Loucy (cell line): ENCODE measurements at regions not wholly inside any gene's neighbourhood (a gene's known extent, or its start where the extent isn't known, plus 50 kb on each side); places are given as distances from the start of the nearest gene placed in this dataset.

Experiments
- H2AFZ ChIP-seq: fragments of 200-600 bp; sonication (generic); 2 replicates; pipeline ENCODE4 v1.6.0; 2016; ENCODE audit warnings: antibody characterized with exemption, mild to moderate bottlenecking, low read length, moderate library complexity
- H3F3A ChIP-seq: fragments of 200-600 bp; 2 replicates; pipeline ENCODE4 v1.6.0; 2016; ENCODE audit warnings: antibody characterized with exemption, low read depth, mild to moderate bottlenecking
- H3K27me3 ChIP-seq: fragments of 200-600 bp; sonication (generic); 2 replicates; pipeline ENCODE4 v1.6.1; 2014; ENCODE audit warnings: low read length, mild to moderate bottlenecking; ENCODE audit not compliant: insufficient read depth, poor library complexity, severe bottlenecking
- H3K36me3 ChIP-seq: fragments of 200-600 bp; sonication (generic); 2 replicates; pipeline ENCODE4 v1.6.1; 2016; ENCODE audit warnings: low read length; ENCODE audit not compliant: insufficient read depth
- H3K4me1 ChIP-seq: fragments of 200-600 bp; sonication (generic); 2 replicates; pipeline ENCODE4 v1.5.1; 2014; ENCODE audit warnings: low read length, mild to moderate bottlenecking; ENCODE audit not compliant: insufficient read depth, poor library complexity, severe bottlenecking
- H3K4me2 ChIP-seq: fragments of 200-600 bp; sonication (generic); 2 replicates; pipeline ENCODE4 v1.6.0; 2014; ENCODE audit warnings: antibody characterized with exemption, low read length, low read depth, mild to moderate bottlenecking; ENCODE audit not compliant: poor library complexity, severe bottlenecking
- H3K4me3 ChIP-seq: fragments of 200-600 bp; sonication (generic); 2 replicates; pipeline ENCODE4 v1.5.1; 2014; ENCODE audit warnings: low read length, mild to moderate bottlenecking, mixed read lengths; ENCODE audit not compliant: poor library complexity, severe bottlenecking
- H3K79me2 ChIP-seq: fragments of 200-600 bp; sonication (generic); 2 replicates; pipeline ENCODE4 v1.6.1; 2014; ENCODE audit warnings: low read length; ENCODE audit not compliant: insufficient read depth
- H3K9ac ChIP-seq: fragments of 200-600 bp; sonication (generic); 2 replicates; pipeline ENCODE4 v1.6.0; 2014; ENCODE audit warnings: mild to moderate bottlenecking, low read depth, low read length, moderate library complexity; ENCODE audit not compliant: poor library complexity, severe bottlenecking
- H3K9me2 ChIP-seq: fragments of 200-600 bp; sonication (generic); replicated peaks from 2 replicates; pipeline ENCODE4 v1.6.1; 2016; ENCODE audit warnings: low read depth, low read length, mixed read lengths
- H3K9me3 ChIP-seq: fragments of 200-600 bp; sonication (generic); 2 replicates; pipeline ENCODE4 v1.6.1; 2014; ENCODE audit warnings: mild to moderate bottlenecking, antibody characterized with exemption, low read length, low read depth; ENCODE audit not compliant: insufficient read depth
- H4K20me1 ChIP-seq: fragments of 200-600 bp; sonication (generic); 2 replicates; pipeline ENCODE4 v1.6.0; 2014; ENCODE audit warnings: antibody characterized with exemption, low read length, mild to moderate bottlenecking; ENCODE audit not compliant: insufficient read depth, poor library complexity, severe bottlenecking
- CTCF ChIP-seq: fragments of 200-600 bp; sonication (generic); conservative IDR thresholded peaks from 2 replicates; pipeline ENCODE4 v1.5.1; 2014; ENCODE audit warnings: mild to moderate bottlenecking, antibody characterized with exemption, low read length
- EZH2phosphoT487 ChIP-seq: fragments of 200-600 bp; IDR thresholded peaks from 2 replicates; pipeline ENCODE4 v1.6.1; 2018; ENCODE audit warnings: antibody characterized with exemption, mild to moderate bottlenecking, moderate library complexity, borderline replicate concordance

- Histone ChIP-seq H3K9me3 (no peaks in the 10 kb centered on the region; the same call in 1 of the 2 replicates), H4K20me1 (no peaks in the 10 kb centered on the region), H3K4me2 (no peak overlapping the region), H3K79me2 (no peaks in the 10 kb centered on the region), H3K27me3 (no peaks in the 10 kb centered on the region), H3K4me3 (no peak overlapping the region), H3K36me3 (no peaks in the 10 kb centered on the region), H3K9me2 (no peaks in the 10 kb centered on the region), H3K9ac (no peak overlapping the region), H3F3A (no peaks in the 10 kb centered on the region), H3K4me1 (no peaks in the 10 kb centered on the region), H2AFZ (no peak overlapping the region)
- TF ChIP-seq EZH2phosphoT487 (no peak), CTCF (no peak)
Observed at GRCh38 chr14:28536889-28537288, 229.7 kb upstream of the FOXG1 start.

DNA sequence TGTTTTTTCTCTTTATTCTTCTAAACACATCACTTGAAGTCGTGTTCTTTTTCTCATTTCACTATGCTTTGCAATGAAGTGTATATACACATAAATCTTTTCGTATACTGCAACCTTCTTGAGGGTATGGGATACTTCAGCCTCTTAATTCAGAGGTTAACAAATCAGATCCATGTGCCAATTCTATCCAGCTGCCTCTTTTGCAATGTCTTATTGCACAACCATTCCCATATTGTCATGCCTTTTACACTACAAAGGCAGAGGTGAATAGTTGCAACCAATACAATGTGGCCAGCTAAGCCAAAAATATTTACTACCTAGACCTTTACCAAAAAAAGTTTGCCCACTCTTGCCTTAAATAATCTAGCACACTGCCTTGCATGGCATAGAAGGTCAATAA, 224.5 kb upstream of the FOXG1 start:
- TF ChIP-seq CTCF (no peak), EZH2phosphoT487 (no peak)
- no peak overlapping the region for H3K4me2 ChIP-seq
- H2AFZ ChIP-seq, result no peak overlapping the region
- no peaks in the 10 kb centered on the region for H3K79me2 ChIP-seq
- no peaks in the 10 kb centered on the region for H3K36me3 ChIP-seq
- no peaks in the 10 kb centered on the region for H4K20me1 ChIP-seq
- H3K9me2 ChIP-seq, result no peaks in the 10 kb centered on the region
- H3F3A ChIP-seq, result no peaks in the 10 kb centered on the region
- H3K9ac ChIP-seq, result no peak overlapping the region
- no peak overlapping the region for H3K4me3 ChIP-seq
- no peaks in the 10 kb centered on the region; the same call in 1 of the 2 replicates for H3K9me3 ChIP-seq
- no peaks in the 10 kb centered on the region for H3K4me1 ChIP-seq
- no peaks in the 10 kb centered on the region for H3K27me3 ChIP-seq

DNA sequence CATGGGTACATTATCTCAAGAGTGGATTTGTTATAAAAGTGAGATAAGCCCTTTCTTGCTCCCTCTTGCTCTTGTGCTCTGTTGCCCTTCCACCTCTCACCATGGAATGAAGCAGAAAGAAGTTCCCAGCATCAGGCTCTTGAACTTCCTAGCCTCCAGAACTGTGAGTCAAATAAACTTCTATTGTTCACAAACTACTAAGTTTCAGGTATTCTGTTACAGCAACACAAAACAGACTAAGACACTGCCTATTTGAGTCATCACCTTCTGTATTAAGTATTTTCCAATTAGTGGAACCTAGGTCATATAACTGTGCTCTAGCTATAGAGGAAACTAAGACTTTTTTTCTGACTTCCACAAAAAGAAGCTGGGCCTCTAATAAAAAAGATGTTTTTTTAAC, 201.2 kb upstream of the FOXG1 start:
- Histone ChIP-seq H3K4me3 (no peak overlapping the region), H3K36me3 (no peaks in the 10 kb centered on the region), H4K20me1 (no peaks in the 10 kb centered on the region), H3K9me3 (no peaks in the 10 kb centered on the region), H3K4me1 (no peaks in the 10 kb centered on the region), H2AFZ (no peak overlapping the region), H3K9ac (no peak overlapping the region), H3K4me2 (no peak overlapping the region), H3K9me2 (no peaks in the 10 kb centered on the region), H3F3A (no peaks in the 10 kb centered on the region), H3K79me2 (no peaks in the 10 kb centered on the region), H3K27me3 (no peaks in the 10 kb centered on the region)
- TF ChIP-seq CTCF (no peak), EZH2phosphoT487 (no peak)
